CD14-positive monocyte (primary cell): ENCODE measurements at regions not wholly inside any gene's neighbourhood (a gene's known extent, or its start where the extent isn't known, plus 50 kb on each side); places are given as distances from the start of the nearest gene placed in this dataset.

Source experiments
- DNase-seq, 3 donors: peaks; one replicate each; pipeline ENCODE4 v3.0.0-alpha.2; 2011 to 2022
- H2AFZ ChIP-seq: 2 replicates; pipeline ENCODE4 v1.6.0; 2012; ENCODE audit warnings: mild to moderate bottlenecking, low read depth, low read length, inconsistent platforms; ENCODE audit not compliant: insufficient read depth, poor library complexity, severe bottlenecking
- H3K27ac ChIP-seq, 2 donors: 1 replicate in 1 of 2; 2 replicates in 1 of 2; pipeline ENCODE4 v1.5.1; 2012 to 2013; ENCODE audit warnings: low read length in 2 of 2, control low read depth in 1 of 2, inconsistent platforms in 1 of 2, low read depth in 1 of 2, mild to moderate bottlenecking in 1 of 2
- H3K27me3 ChIP-seq, 2 donors: one replicate each; pipeline versions ENCODE4 v1.6.0 to v1.6.1; 2011 to 2013; ENCODE audit warnings: low read length in 2 of 2; ENCODE audit not compliant: control insufficient read depth in 2 of 2, insufficient read depth in 2 of 2
- H3K36me3 ChIP-seq, 2 donors: replicated peaks in 1 of 2; 1 replicate in 1 of 2; 2 replicates in 1 of 2; pipeline versions ENCODE4 v1.5.1 to v1.6.1; 2012 to 2013; ENCODE audit warnings: low read length in 2 of 2, control low read depth in 1 of 2, inconsistent platforms in 1 of 2, mild to moderate bottlenecking in 1 of 2; ENCODE audit not compliant: insufficient read depth in 2 of 2, control insufficient read depth in 1 of 2
- H3K4me1 ChIP-seq, 2 donors: 1 replicate in 1 of 2; 2 replicates in 1 of 2; pipeline versions ENCODE4 v1.5.1 to v1.6.1; 2012 to 2013; ENCODE audit warnings: low read length in 2 of 2, control low read depth in 1 of 2, inconsistent platforms in 1 of 2, mild to moderate bottlenecking in 1 of 2, moderate library complexity in 1 of 2; ENCODE audit not compliant: insufficient read depth in 2 of 2, control insufficient read depth in 1 of 2
- H3K4me2 ChIP-seq: replicated peaks from 2 replicates; pipeline ENCODE3; 2012; ENCODE audit warnings: low read length, moderate library complexity, mild to moderate bottlenecking; ENCODE audit not compliant: poor library complexity, severe bottlenecking; ENCODE audit errors: extremely low read depth
- H3K4me3 ChIP-seq, 3 experiments: fragments of 200-600 bp in 1 of 3; sonication (generic) in 1 of 3; replicated peaks in 1 of 3; 1 replicate in 2 of 3; 2 replicates in 1 of 3; pipeline ENCODE4 v1.5.1; 2011 to 2013; ENCODE audit warnings: low read length in 3 of 3, mild to moderate bottlenecking in 3 of 3, control low read depth in 2 of 3, low read depth in 2 of 3, inconsistent platforms in 1 of 3, moderate library complexity in 1 of 3
- H3K79me2 ChIP-seq: 2 replicates; pipeline ENCODE4 v1.6.0; 2012; ENCODE audit warnings: mild to moderate bottlenecking, control low read depth, inconsistent platforms, low read length, moderate library complexity; ENCODE audit not compliant: insufficient read depth
- H3K9ac ChIP-seq: 2 replicates; pipeline ENCODE4 v1.6.0; 2017; ENCODE audit warnings: low read length, mild to moderate bottlenecking; ENCODE audit not compliant: insufficient read depth, poor library complexity, severe bottlenecking
- H3K9me3 ChIP-seq, 2 donors: replicated peaks in 1 of 2; 1 replicate in 1 of 2; 2 replicates in 1 of 2; pipeline versions ENCODE4 v1.5.1 to v1.6.1; 2012 to 2013; ENCODE audit warnings: low read length in 2 of 2, control low read depth in 1 of 2; ENCODE audit not compliant: control insufficient read depth in 1 of 2, insufficient read depth in 1 of 2
- H4K20me1 ChIP-seq: 2 replicates; pipeline ENCODE4 v1.6.0; 2012; ENCODE audit warnings: mild to moderate bottlenecking, low read length, control low read depth, moderate library complexity; ENCODE audit not compliant: insufficient read depth
- H3K27ac Mint-ChIP-seq, 7 donors: one replicate each; pipeline ENCODE4 v1.8.0; 2020; ENCODE audit warnings: mild to moderate bottlenecking in 7 of 7, mixed read lengths in 7 of 7, moderate library complexity in 6 of 7, inconsistent platforms in 2 of 7
- H3K27me3 Mint-ChIP-seq, 3 donors: one replicate each; pipeline ENCODE4 v1.8.0; 2021 to 2022; ENCODE audit warnings: low read depth in 3 of 3, mild to moderate bottlenecking in 3 of 3, mixed read lengths in 3 of 3, moderate library complexity in 3 of 3, inconsistent platforms in 1 of 3
- H3K36me3 Mint-ChIP-seq, 2 donors: one replicate each; pipeline ENCODE4 v1.8.0; 2020; ENCODE audit warnings: mixed read lengths in 2 of 2, inconsistent platforms in 1 of 2, mild to moderate bottlenecking in 1 of 2
- H3K4me1 Mint-ChIP-seq: one replicate; pipeline ENCODE4 v1.8.0; 2020; ENCODE audit warnings: mild to moderate bottlenecking, mixed read lengths
- H3K4me3 Mint-ChIP-seq, 2 donors: one replicate each; pipeline ENCODE4 v1.8.0; 2020; ENCODE audit warnings: mild to moderate bottlenecking in 2 of 2, mixed read lengths in 2 of 2, moderate library complexity in 1 of 2
- H3K9me3 Mint-ChIP-seq, 7 donors: one replicate each; pipeline ENCODE4 v1.8.0; 2020 to 2022; ENCODE audit warnings: mixed read lengths in 7 of 7, mild to moderate bottlenecking in 6 of 7, moderate library complexity in 6 of 7, inconsistent platforms in 2 of 7
- CTCF ChIP-seq: fragments of 200-600 bp; IDR thresholded peaks from one replicate; pipeline ENCODE4 v1.8.0; 2022; ENCODE audit warnings: antibody characterized with exemption, mild to moderate bottlenecking
- WGBS: methylation state at CpG from one replicate; pipeline ENCODE4 v1.1.5; 2013; ENCODE audit warnings: missing lambda C conversion rate; ENCODE audit not compliant: insufficient coverage; 5-methylcytosine and 5-hydroxymethylcytosine counted together
- intact Hi-C, 2 donors: fragments of 100-400 bp; cut with micrococcal nuclease; formaldehyde crosslinking; loops; one replicate each; pipeline versions ENCODE4 v1.15.0 to v1.15.1; 2023

DNA sequence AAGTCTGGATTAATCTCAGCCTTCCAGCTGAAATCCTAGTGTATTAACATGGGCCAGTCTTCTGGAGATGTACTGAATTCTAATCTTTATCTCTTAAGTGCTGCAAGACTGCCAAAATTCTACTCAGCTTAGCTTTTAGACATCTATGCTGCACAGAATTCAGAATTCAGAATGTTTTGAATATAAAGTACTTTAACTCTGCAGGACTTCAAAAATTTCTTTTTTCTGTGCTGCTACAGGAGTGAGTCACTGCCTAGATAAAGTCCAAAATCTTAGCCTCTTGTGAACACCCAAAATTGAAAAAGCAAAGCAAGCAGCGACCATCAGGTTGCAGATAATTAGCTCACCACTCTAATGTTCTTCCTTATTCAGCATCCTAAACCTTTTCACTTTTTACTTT, 1092.6 kb upstream of the PCDH10 start:
- no peak overlapping the region for H3K4me3 ChIP-seq
- no peaks in the 10 kb centered on the region for H4K20me1 ChIP-seq
- Mint-ChIP-seq H3K36me3 (no peaks in the 10 kb centered on the region), H3K4me1 (no peaks in the 10 kb centered on the region), H3K9me3 (peaks cover 0 to 8% (median 3%) of the 10 kb centered on the region in 7 donors), H3K27me3 (no peaks in the 10 kb centered on the region), H3K4me3 (no peak overlapping the region), H3K27ac (no peak overlapping the region)
- no peak overlapping the region for H3K9ac ChIP-seq
- no peak overlapping the region for H2AFZ ChIP-seq
- H3K4me2 ChIP-seq = no peak overlapping the region
- no peaks in the 10 kb centered on the region for H3K27me3 ChIP-seq
- H3K79me2 ChIP-seq = no peaks in the 10 kb centered on the region
- H3K9me3 ChIP-seq = peaks cover 7 to 8% of the 10 kb centered on the region in 2 donors
- no peak overlapping the region for H3K27ac ChIP-seq
- TF ChIP-seq CTCF = no peak
- DNase-seq = no peak
- no peaks in the 10 kb centered on the region for H3K4me1 ChIP-seq
- WGBS = no CpG with 5 or more reads among the region's 1 CpG
- intact Hi-C loops = no loop called here
- H3K36me3 ChIP-seq = no peaks in the 10 kb centered on the region

DNA sequence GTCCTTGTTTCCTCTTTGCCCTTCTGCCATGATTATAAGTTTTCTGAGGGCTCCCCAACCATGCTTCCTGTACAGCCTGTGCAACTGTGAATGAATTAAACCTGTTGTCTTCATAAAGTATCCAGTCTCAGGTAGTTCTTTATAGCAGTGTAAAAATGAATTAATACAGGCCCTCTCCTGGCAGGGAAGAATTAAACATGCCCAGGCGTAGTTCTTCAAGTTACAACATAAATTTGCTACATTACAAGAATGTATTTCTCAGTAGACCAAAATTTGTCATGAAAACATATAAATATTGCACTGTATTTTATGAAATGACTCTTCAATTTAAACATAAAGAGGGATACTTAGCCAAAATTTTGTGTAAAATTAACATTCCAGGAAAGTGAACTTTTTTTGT, 1089.9 kb upstream of the PCDH10 start:
- no peaks in the 10 kb centered on the region for H3K36me3 Mint-ChIP-seq
- Histone ChIP-seq H3K9me3 (peaks cover 8 to 19% of the 10 kb centered on the region in 2 donors), H3K4me3 (no peak overlapping the region), H3K4me2 (no peak overlapping the region), H3K79me2 (no peaks in the 10 kb centered on the region), H4K20me1 (no peaks in the 10 kb centered on the region), H3K4me1 (no peaks in the 10 kb centered on the region), H3K36me3 (no peaks in the 10 kb centered on the region), H3K9ac (no peak overlapping the region), H2AFZ (no peak overlapping the region), H3K27me3 (no peaks in the 10 kb centered on the region), H3K27ac (no peak overlapping the region)
- H3K9me3 Mint-ChIP-seq = peaks cover 4 to 19% (median 9%) of the 10 kb centered on the region in 7 donors
- H3K4me1 Mint-ChIP-seq = no peaks in the 10 kb centered on the region
- DNase-seq = no peak
- no peak overlapping the region for H3K27ac Mint-ChIP-seq
- no CpG with 5 or more reads among the region's 1 CpG for WGBS
- no peak overlapping the region for H3K4me3 Mint-ChIP-seq
- intact Hi-C loops = no loop called here
- no peak for TF ChIP-seq CTCF
- H3K27me3 Mint-ChIP-seq = no peaks in the 10 kb centered on the region
